Lower lobe of right lung (tissue), 2 donors: ENCODE measurements at regions not wholly inside any gene's neighbourhood (a gene's known extent, or its start where the extent isn't known, plus 50 kb on each side); places are given as distances from the start of the nearest gene placed in this dataset.

Experiments
- ATAC-seq, 2 donors: fragments of 200-7000 bp; cut with Tn5 transposase; one replicate each; pipeline ENCODE4 v1.9.1; 2020 to 2022; ENCODE audit warnings: mild to moderate bottlenecking in 2 of 2, moderate library complexity in 2 of 2
- DNase-seq: peaks from one replicate; pipeline ENCODE4 v3.0.0-alpha.2; 2020
- H3K27ac ChIP-seq: fragments of 200-600 bp; one replicate; pipeline ENCODE4 v1.8.0; 2022
- H3K27me3 ChIP-seq: fragments of 200-600 bp; one replicate; pipeline ENCODE4 v1.8.0; 2022; ENCODE audit warnings: low read depth
- H3K36me3 ChIP-seq: fragments of 200-600 bp; one replicate; pipeline ENCODE4 v1.8.0; 2022; ENCODE audit warnings: mild to moderate bottlenecking
- H3K4me1 ChIP-seq: fragments of 200-600 bp; one replicate; pipeline ENCODE4 v1.8.0; 2022
- H3K4me3 ChIP-seq: fragments of 200-600 bp; one replicate; pipeline ENCODE4 v1.8.0; 2022; ENCODE audit warnings: mild to moderate bottlenecking
- H3K9me3 ChIP-seq: fragments of 200-600 bp; one replicate; pipeline ENCODE4 v1.8.0; 2022
- CTCF ChIP-seq: fragments of 200-600 bp; IDR thresholded peaks from one replicate; pipeline ENCODE4 v1.8.0; 2022; ENCODE audit warnings: antibody characterized with exemption, mild to moderate bottlenecking
- intact Hi-C: fragments of 100-400 bp; cut with DNase I; formaldehyde crosslinking; loops from one replicate; pipeline ENCODE4 v1.11.0; 2022
- donor health status: DM: no; HTN: yes; CAD: no; lungs with severe emphysema.

- Histone ChIP-seq H3K9me3 (no peaks in the 10 kb centered on the region), H3K36me3 (no peaks in the 10 kb centered on the region), H3K4me3 (no peak overlapping the region), H3K4me1 (no peaks in the 10 kb centered on the region), H3K27ac (no peak overlapping the region), H3K27me3 (no peaks in the 10 kb centered on the region)
- DNase-seq (no peak), ATAC-seq (no peak)
- no peak for TF ChIP-seq CTCF
- intact Hi-C loops = no loop called here
Measured at GRCh38 chr12:97638739-97639138, 176.1 kb downstream of the RMST start.

GRCh38 chr12:97639702-97640101 is 177.1 kb downstream of the RMST start:
- no peak overlapping the region for H3K4me3 ChIP-seq
- TF ChIP-seq CTCF = no peak
- no peaks in the 10 kb centered on the region for H3K27me3 ChIP-seq
- no peaks in the 10 kb centered on the region for H3K9me3 ChIP-seq
- intact Hi-C loops = no loop called here
- DNase-seq = no peak
- H3K36me3 ChIP-seq = no peaks in the 10 kb centered on the region
- no peak overlapping the region for H3K27ac ChIP-seq
- no peaks in the 10 kb centered on the region for H3K4me1 ChIP-seq
- no peak for ATAC-seq

DNA sequence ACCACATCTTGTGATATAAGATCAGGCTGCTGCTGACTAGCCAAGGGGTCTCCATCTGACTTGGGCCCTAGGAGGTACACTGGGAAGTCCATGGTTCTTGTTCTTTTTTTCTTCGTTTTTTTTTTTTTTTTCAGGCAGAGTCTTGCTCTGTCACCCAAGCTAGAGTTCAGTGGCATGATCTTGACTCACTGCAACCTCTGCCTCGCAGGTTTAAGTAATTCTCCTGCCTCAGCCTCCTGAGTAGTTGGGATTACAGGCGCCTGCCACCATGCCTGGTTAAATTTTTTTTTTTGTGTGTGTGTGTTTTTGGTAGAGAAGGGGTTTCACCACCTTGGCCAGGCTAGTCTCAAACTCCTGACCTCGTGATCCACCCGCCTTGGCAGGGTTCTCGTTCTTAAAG is 178.2 kb downstream of the RMST start:
- Histone ChIP-seq H3K4me1 (no peaks in the 10 kb centered on the region), H3K4me3 (no peak overlapping the region)
- ATAC-seq = no peak

DNA sequence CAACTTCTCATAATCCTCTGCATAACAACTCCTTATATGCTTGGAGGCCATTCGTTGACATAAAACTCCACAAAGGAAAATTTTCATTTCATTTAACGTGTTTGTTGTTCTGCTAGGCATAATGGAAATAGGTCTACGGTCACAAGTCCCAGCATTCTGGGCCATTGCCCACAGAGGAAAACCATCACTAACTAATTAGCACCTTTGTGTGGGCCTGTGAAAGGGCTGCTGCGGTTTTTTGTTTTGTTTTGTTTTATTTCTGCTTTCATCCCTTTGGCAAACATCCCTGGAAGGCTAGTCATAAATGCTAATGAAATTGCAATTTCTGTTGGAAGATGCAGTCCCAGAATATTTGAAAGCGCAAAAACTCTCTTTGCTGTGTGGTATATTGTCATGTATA is 180.3 kb downstream of the RMST start:
- DNase-seq = no peak
- Histone ChIP-seq H3K4me1 (no peaks in the 10 kb centered on the region), H3K4me3 (no peak overlapping the region), H3K36me3 (no peaks in the 10 kb centered on the region), H3K27ac (no peak overlapping the region), H3K9me3 (no peaks in the 10 kb centered on the region), H3K27me3 (no peaks in the 10 kb centered on the region)
- no peak for ATAC-seq
- intact Hi-C loops = no loop called here
- no peak for TF ChIP-seq CTCF

More for the DNA sequence above, 178.2 kb downstream of the RMST start:
- intact Hi-C loops = no loop called here
- no peaks in the 10 kb centered on the region for H3K36me3 ChIP-seq
- no peak for TF ChIP-seq CTCF
- H3K27me3 ChIP-seq = no peaks in the 10 kb centered on the region
- DNase-seq = no peak
- no peak overlapping the region for H3K27ac ChIP-seq
- H3K9me3 ChIP-seq = no peaks in the 10 kb centered on the region

DNA sequence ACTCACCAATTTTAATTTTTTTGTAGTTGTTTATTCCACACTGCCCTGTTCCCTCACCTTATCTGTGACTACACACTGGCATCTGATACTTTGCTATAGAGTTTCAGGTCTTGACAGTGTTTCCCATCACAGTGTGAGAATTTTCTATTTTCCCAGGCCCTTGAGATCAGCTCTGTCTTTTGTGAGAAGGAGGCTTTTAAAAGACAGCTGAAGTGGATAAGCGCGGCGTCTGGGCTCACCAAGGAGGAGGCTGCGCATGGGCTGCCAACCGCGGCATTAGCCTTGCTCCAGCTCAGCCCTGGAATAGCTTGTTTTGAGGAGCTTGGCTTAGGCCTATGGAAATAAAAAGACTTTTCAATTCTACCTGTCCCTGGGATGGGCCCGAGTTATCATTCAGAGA is 181.3 kb downstream of the RMST start:
- no peak for DNase-seq
- intact Hi-C loops = no loop called here
- ATAC-seq = no peak
- H3K36me3 ChIP-seq = no peaks in the 10 kb centered on the region
- H3K4me1 ChIP-seq = no peaks in the 10 kb centered on the region
- no peaks in the 10 kb centered on the region for H3K9me3 ChIP-seq
- no peak for TF ChIP-seq CTCF
- H3K4me3 ChIP-seq = no peak overlapping the region
- no peaks in the 10 kb centered on the region for H3K27me3 ChIP-seq
- H3K27ac ChIP-seq = no peak overlapping the region

- Histone ChIP-seq H3K4me3 (no peak overlapping the region), H3K27ac (no peak overlapping the region), H3K27me3 (no peaks in the 10 kb centered on the region), H3K4me1 (no peaks in the 10 kb centered on the region), H3K36me3 (no peaks in the 10 kb centered on the region), H3K9me3 (no peaks in the 10 kb centered on the region)
- TF ChIP-seq CTCF = no peak
- ATAC-seq = no peak
- DNase-seq = no peak
- intact Hi-C loops = no loop called here
Measured at GRCh38 chr12:97645726-97646125, 183.1 kb downstream of the RMST start.
